ENCODE measurements at regions not wholly inside any gene's neighbourhood (a gene's known extent, or its start where the extent isn't known, plus 50 kb on each side); places are given as distances from the start of the nearest gene placed in this dataset.

GRCh38 chr1:5526822-5527551 lies 465.2 kb downstream of the NPHP4 start:
- TF ChIP-seq CTCF (IDR thresholded peaks at IDR 0.05) (no peak), POLR2AphosphoS5 (IDR thresholded peaks at IDR 0.05) (no peak), POLR2A (IDR thresholded peaks at IDR 0.05) (no peak)

Data from prostate gland (tissue), 2 donors.